Testis (tissue), 2 donors: ENCODE measurements at regions not wholly inside any gene's neighbourhood (a gene's known extent, or its start where the extent isn't known, plus 50 kb on each side); places are given as distances from the start of the nearest gene placed in this dataset.

Experiments
- POLR2A ChIP-seq: fragments of 450-650 bp; IDR thresholded peaks from one replicate; pipeline ENCODE4 v1.6.1; 2017; ENCODE audit warnings: antibody characterized with exemption, mild to moderate bottlenecking, moderate library complexity
- TF ChIP-seq, protein P1 (sequence below), 3 experiments: fragments of 450-650 bp in 2 of 3; fragments of 200-600 bp in 1 of 3; sonication (generic) in 1 of 3; IDR thresholded peaks; one replicate each; pipeline ENCODE4 v1.5.1; 2016 to 2019; ENCODE audit warnings: antibody characterized with exemption in 3 of 3, mild to moderate bottlenecking in 2 of 3, moderate library complexity in 1 of 3

DNA sequence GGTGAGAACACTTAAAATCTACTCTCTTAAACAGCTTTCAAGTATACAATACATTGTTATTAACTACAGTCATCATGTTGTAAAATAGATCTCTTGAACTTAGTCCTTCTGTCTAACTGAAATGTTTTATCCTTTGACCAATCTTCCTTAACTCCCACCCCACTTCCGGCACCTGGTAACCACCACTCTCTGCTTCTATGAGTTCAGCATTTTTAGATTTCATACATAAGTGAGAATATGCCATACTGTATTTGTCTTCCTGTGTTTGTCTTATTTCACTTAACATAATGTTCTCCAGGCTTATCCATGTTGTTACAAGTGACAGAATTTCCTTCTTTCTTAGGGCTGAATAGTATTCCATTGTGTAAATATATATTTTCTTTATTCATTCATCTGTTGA lies 144.1 kb upstream of the TRPC4 start:
- TF ChIP-seq, protein P1, sequence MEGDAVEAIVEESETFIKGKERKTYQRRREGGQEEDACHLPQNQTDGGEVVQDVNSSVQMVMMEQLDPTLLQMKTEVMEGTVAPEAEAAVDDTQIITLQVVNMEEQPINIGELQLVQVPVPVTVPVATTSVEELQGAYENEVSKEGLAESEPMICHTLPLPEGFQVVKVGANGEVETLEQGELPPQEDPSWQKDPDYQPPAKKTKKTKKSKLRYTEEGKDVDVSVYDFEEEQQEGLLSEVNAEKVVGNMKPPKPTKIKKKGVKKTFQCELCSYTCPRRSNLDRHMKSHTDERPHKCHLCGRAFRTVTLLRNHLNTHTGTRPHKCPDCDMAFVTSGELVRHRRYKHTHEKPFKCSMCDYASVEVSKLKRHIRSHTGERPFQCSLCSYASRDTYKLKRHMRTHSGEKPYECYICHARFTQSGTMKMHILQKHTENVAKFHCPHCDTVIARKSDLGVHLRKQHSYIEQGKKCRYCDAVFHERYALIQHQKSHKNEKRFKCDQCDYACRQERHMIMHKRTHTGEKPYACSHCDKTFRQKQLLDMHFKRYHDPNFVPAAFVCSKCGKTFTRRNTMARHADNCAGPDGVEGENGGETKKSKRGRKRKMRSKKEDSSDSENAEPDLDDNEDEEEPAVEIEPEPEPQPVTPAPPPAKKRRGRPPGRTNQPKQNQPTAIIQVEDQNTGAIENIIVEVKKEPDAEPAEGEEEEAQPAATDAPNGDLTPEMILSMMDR (IDR thresholded peaks at IDR 0.05), result no peak
- TF ChIP-seq POLR2A, result no peak
